Esophagus muscularis mucosa (tissue), 3 donors: ENCODE measurements at regions not wholly inside any gene's neighbourhood (a gene's known extent, or its start where the extent isn't known, plus 50 kb on each side); places are given as distances from the start of the nearest gene placed in this dataset.

Experiments
- CTCF ChIP-seq, 3 experiments: fragments of 200-600 bp in 2 of 3; fragments of 450-650 bp in 1 of 3; sonication (generic) in 2 of 3; IDR thresholded peaks; one replicate each; pipeline ENCODE4 v1.5.1; 2017 to 2019; ENCODE audit warnings: antibody characterized with exemption in 3 of 3, mild to moderate bottlenecking in 2 of 3, moderate library complexity in 1 of 3
- POLR2A ChIP-seq: fragments of 450-650 bp; IDR thresholded peaks from one replicate; pipeline ENCODE4 v1.6.1; 2017; ENCODE audit warnings: antibody characterized with exemption, moderate library complexity, mild to moderate bottlenecking, low read depth
- POLR2AphosphoS5 ChIP-seq, 2 donors: sonication (generic); formaldehyde crosslinking; IDR thresholded peaks; one replicate each; pipeline ENCODE4 v1.6.1; 2017; ENCODE audit warnings: antibody characterized with exemption in 2 of 2

GRCh38 chrX:45258731-45259402 is 58.2 kb upstream of the DIPK2B start:
- no peak for TF ChIP-seq POLR2A
- TF ChIP-seq CTCF (IDR thresholded peaks at IDR 0.05), result no peak
- no peak for TF ChIP-seq POLR2AphosphoS5 (IDR thresholded peaks at IDR 0.05)
